ENCODE measurements at regions not wholly inside any gene's neighbourhood (a gene's known extent, or its start where the extent isn't known, plus 50 kb on each side); places are given as distances from the start of the nearest gene placed in this dataset.

- H3K4me1 ChIP-seq (ENCODE audit: control insufficient read depth in 5 of 5, insufficient read depth in 5 of 5, low read length in 5 of 5) = no peaks in the 10 kb centered on the region
- no peak overlapping the region for H3K4me3 ChIP-seq
- ATAC-seq (ENCODE audit: insufficient read depth, low FRiP score) (no peak), DNase-seq (no peak)
- H3K36me3 ChIP-seq (ENCODE audit: control insufficient read depth in 4 of 4, insufficient read depth in 4 of 4, low read length in 4 of 4) = no peaks in the 10 kb centered on the region
- peaks cover 0 to 9% (median 2%) of the 10 kb centered on the region in 4 donors for H3K9me3 ChIP-seq (ENCODE audit: control insufficient read depth in 4 of 4, insufficient read depth in 3 of 4, low read length in 3 of 4)
- 71 to 85% methylated on average over 6 of the region's 6 CpGs for WGBS, 2 donors
- no peak overlapping the region for H3K27ac ChIP-seq (ENCODE audit: low read depth in 1 of 2, low read length in 1 of 2)
- no peak for TF ChIP-seq CTCF (IDR thresholded peaks at IDR 0.05; ENCODE audit: control extremely low read depth, extremely low read depth)
- no peak overlapping the region for H3K9ac ChIP-seq (ENCODE audit: insufficient read depth in 1 of 2, low read length in 2 of 2)
- H3K27me3 ChIP-seq (ENCODE audit: control insufficient read depth in 3 of 3, insufficient read depth in 3 of 3, low read length in 2 of 3) = no peaks in the 10 kb centered on the region
Measured at GRCh38 chr12:127546721-127547505, 720.1 kb upstream of the TMEM132C start.

- WGBS, 2 donors = 48 to 53% methylated on average over 10 of the region's 10 CpGs
- no peak overlapping the region for H3K9ac ChIP-seq (ENCODE audit: insufficient read depth in 1 of 2, low read length in 2 of 2)
- DNase-seq (peak in 1 of 3 donors; percentile 7), ATAC-seq (ENCODE audit: insufficient read depth, low FRiP score) (no peak)
- H3K9me3 ChIP-seq (ENCODE audit: control insufficient read depth in 4 of 4, insufficient read depth in 3 of 4, low read length in 3 of 4) = peaks cover 0 to 9% (median 4%) of the 10 kb centered on the region in 4 donors
- no peak overlapping the region for H3K4me3 ChIP-seq
- no peaks in the 10 kb centered on the region for H3K27me3 ChIP-seq (ENCODE audit: control insufficient read depth in 3 of 3, insufficient read depth in 3 of 3, low read length in 2 of 3)
- no peak overlapping the region for H3K27ac ChIP-seq (ENCODE audit: low read depth in 1 of 2, low read length in 1 of 2)
- H3K4me1 ChIP-seq (ENCODE audit: control insufficient read depth in 5 of 5, insufficient read depth in 5 of 5, low read length in 5 of 5) = no peaks in the 10 kb centered on the region
- no peak for TF ChIP-seq CTCF (IDR thresholded peaks at IDR 0.05; ENCODE audit: control extremely low read depth, extremely low read depth)
- H3K36me3 ChIP-seq (ENCODE audit: control insufficient read depth in 4 of 4, insufficient read depth in 4 of 4, low read length in 4 of 4) = no peaks in the 10 kb centered on the region
Measured at GRCh38 chr12:127548123-127548553, 718.8 kb upstream of the TMEM132C start.

- ATAC-seq (ENCODE audit: insufficient read depth, low FRiP score) = no peak
- no peaks in the 10 kb centered on the region for H3K4me1 ChIP-seq (ENCODE audit: control insufficient read depth in 5 of 5, insufficient read depth in 5 of 5, low read length in 5 of 5)
Measured at GRCh38 chr12:127550271-127550670, 716.7 kb upstream of the TMEM132C start.

More at GRCh38 chr12:127550271-127550670, 716.7 kb upstream of the TMEM132C start:
- Histone ChIP-seq H3K27ac (ENCODE audit: low read depth in 1 of 2, low read length in 1 of 2) (no peak overlapping the region), H3K9me3 (ENCODE audit: control insufficient read depth in 4 of 4, insufficient read depth in 3 of 4, low read length in 3 of 4) (peaks cover 0 to 9% (median 4%) of the 10 kb centered on the region in 4 donors), H3K36me3 (ENCODE audit: control insufficient read depth in 4 of 4, insufficient read depth in 4 of 4, low read length in 4 of 4) (no peaks in the 10 kb centered on the region), H3K4me3 (no peak overlapping the region), H3K27me3 (ENCODE audit: control insufficient read depth in 3 of 3, insufficient read depth in 3 of 3, low read length in 2 of 3) (no peaks in the 10 kb centered on the region), H3K9ac (ENCODE audit: insufficient read depth in 1 of 2, low read length in 2 of 2) (no peak overlapping the region)
- no peak for DNase-seq
- TF ChIP-seq CTCF (IDR thresholded peaks at IDR 0.05; ENCODE audit: control extremely low read depth, extremely low read depth) = no peak
- WGBS, 2 donors = 74 to 80% methylated on average over 8 of the region's 8 CpGs
